ENCODE measurements at regions not wholly inside any gene's neighbourhood (a gene's known extent, or its start where the extent isn't known, plus 50 kb on each side); places are given as distances from the start of the nearest gene placed in this dataset.
"Not testable (repeated sequence)": the region's sequence is repeated elsewhere in the genome, so short reads cannot be mapped to it uniquely, and the experiment has no call there.

DNA sequence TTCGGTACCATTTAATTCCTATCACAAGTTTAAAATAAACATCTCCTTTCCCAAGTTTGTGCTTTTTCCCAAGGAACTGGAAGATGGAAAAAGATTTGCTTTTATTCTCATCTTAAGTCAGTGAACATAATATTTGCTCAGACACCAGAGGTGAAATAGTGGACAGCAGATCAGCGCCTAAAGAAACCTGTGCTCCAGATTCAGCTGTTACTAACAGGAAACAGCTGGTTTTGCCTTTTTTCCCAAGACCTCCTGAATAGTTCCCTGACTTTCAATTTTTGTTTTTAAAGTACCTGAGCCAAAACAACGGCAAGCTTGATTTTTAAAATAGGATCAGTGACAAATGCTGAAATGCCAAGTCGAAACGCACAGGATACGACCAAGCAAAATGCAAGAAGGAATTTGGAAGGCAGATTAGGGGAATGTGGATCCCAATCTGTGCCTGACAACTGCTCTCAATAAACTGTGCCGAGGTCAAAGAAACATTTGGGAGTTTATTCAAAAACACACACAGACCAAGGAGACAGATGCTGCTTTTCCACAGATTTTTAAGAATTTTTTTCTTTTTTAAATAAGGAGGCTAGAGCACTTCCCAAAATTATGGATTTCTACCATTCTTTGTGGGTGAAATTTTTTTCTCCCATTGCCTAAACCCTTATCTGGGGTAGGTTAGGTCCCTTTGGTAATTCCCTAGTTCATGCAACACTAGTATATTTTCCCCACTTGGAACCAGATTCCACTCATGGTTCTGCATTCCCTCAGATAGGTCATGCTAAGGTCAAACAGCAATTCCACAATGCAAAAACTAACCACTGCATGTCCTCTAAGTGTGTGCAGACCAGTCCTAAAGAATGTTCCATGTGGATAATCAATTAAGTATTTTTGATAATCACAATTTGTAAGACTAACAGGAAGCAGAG is 121.5 kb upstream of the PDE1A start (continued):
- TF ChIP-seq ZNF214 (tag by site-specific recombination; IDR thresholded peaks at IDR 0.05; ENCODE audit: borderline replicate concordance) (no peak), ZNF560 (tag by site-specific recombination; IDR thresholded peaks at IDR 0.05; ENCODE audit: borderline replicate concordance) (no peak), ZNF549 (tag by site-specific recombination; IDR thresholded peaks at IDR 0.05) (no peak), ZNF843 (tag by site-specific recombination; IDR thresholded peaks at IDR 0.05) (no peak), ZBTB48 (tag by site-specific recombination; IDR thresholded peaks at IDR 0.05) (no peak)
- TF ChIP-seq, protein P1, sequence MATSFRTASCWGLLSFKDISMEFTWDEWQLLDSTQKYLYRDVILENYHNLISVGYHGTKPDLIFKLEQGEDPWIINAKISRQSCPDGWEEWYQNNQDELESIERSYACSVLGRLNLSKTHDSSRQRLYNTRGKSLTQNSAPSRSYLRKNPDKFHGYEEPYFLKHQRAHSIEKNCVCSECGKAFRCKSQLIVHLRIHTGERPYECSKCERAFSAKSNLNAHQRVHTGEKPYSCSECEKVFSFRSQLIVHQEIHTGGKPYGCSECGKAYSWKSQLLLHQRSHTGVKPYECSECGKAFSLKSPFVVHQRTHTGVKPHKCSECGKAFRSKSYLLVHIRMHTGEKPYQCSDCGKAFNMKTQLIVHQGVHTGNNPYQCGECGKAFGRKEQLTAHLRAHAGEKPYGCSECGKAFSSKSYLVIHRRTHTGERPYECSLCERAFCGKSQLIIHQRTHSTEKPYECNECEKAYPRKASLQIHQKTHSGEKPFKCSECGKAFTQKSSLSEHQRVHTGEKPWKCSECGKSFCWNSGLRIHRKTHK (tag by site-specific recombination; IDR thresholded peaks at IDR 0.05) = no peak

DNA sequence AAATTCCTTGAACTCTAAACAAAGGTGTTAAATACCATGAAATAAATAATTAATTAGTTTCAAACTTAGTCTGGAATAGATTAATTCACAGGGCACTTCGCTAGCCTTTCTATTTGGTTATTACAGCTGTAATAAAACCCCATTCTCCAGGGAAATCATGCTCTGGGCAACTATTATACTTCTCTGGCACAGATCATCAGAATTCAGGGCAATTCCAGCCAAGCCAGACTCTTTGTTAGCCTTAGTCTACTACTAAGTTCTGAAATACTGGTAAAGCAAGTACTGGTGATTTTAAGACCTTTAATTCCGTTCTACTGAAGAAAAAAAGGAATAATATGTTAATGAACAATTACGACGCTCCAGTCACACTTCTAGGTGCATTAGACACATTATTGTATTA is 123.4 kb upstream of the PDE1A start:
- Histone ChIP-seq H3K9me3 (ENCODE audit: control insufficient read depth, insufficient read depth, low read depth, low read length) (no peaks in the 10 kb centered on the region), H3K4me3 (ENCODE audit: low read depth, low read length) (no peak overlapping the region), H3K36me3 (ENCODE audit: control insufficient read depth in 2 of 2, insufficient read depth in 1 of 2, low read length in 2 of 2) (no peaks in the 10 kb centered on the region), H3K27ac (ENCODE audit: extremely low read depth, low read depth, low read length) (no peak overlapping the region), H3K4me1 (ENCODE audit: control insufficient read depth, insufficient read depth, low read length) (0 out of 2 replicates have a peak, but pooled peaks cover 2% of the 10 kb centered on the region)
- ChIA-PET POLR2A (no interaction called here), CTCF (interaction anchor here (0.8 kb wide), 1 partner anchor 14 kb away, joined by 3 read pairs; no protein-coding TSS in a partner anchor)
- no peak for TF ChIP-seq ZNF560 (tag by site-specific recombination; IDR thresholded peaks at IDR 0.05; ENCODE audit: borderline replicate concordance)
- no peak for TF ChIP-seq ZIC2 (tag by site-specific recombination; IDR thresholded peaks at IDR 0.05)
- no peak for TF ChIP-seq ZNF221 (tag by site-specific recombination; IDR thresholded peaks at IDR 0.05; ENCODE audit: borderline replicate concordance)
- no peak for TF ChIP-seq ZNF558 (tag by site-specific recombination; IDR thresholded peaks at IDR 0.05)
- TF ChIP-seq, protein P2, sequence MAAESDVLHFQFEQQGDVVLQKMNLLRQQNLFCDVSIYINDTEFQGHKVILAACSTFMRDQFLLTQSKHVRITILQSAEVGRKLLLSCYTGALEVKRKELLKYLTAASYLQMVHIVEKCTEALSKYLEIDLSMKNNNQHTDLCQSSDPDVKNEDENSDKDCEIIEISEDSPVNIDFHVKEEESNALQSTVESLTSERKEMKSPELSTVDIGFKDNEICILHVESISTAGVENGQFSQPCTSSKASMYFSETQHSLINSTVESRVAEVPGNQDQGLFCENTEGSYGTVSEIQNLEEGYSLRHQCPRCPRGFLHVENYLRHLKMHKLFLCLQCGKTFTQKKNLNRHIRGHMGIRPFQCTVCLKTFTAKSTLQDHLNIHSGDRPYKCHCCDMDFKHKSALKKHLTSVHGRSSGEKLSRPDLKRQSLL (tag by site-specific recombination; IDR thresholded peaks at IDR 0.05) = no peak
- no peak for TF ChIP-seq ZNF521 (tag by site-specific recombination; IDR thresholded peaks at IDR 0.05)
- TF ChIP-seq, protein P3, sequence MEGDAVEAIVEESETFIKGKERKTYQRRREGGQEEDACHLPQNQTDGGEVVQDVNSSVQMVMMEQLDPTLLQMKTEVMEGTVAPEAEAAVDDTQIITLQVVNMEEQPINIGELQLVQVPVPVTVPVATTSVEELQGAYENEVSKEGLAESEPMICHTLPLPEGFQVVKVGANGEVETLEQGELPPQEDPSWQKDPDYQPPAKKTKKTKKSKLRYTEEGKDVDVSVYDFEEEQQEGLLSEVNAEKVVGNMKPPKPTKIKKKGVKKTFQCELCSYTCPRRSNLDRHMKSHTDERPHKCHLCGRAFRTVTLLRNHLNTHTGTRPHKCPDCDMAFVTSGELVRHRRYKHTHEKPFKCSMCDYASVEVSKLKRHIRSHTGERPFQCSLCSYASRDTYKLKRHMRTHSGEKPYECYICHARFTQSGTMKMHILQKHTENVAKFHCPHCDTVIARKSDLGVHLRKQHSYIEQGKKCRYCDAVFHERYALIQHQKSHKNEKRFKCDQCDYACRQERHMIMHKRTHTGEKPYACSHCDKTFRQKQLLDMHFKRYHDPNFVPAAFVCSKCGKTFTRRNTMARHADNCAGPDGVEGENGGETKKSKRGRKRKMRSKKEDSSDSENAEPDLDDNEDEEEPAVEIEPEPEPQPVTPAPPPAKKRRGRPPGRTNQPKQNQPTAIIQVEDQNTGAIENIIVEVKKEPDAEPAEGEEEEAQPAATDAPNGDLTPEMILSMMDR (tag by site-specific recombination; IDR thresholded peaks at IDR 0.05) = no peak
- TF ChIP-seq, protein P4, sequence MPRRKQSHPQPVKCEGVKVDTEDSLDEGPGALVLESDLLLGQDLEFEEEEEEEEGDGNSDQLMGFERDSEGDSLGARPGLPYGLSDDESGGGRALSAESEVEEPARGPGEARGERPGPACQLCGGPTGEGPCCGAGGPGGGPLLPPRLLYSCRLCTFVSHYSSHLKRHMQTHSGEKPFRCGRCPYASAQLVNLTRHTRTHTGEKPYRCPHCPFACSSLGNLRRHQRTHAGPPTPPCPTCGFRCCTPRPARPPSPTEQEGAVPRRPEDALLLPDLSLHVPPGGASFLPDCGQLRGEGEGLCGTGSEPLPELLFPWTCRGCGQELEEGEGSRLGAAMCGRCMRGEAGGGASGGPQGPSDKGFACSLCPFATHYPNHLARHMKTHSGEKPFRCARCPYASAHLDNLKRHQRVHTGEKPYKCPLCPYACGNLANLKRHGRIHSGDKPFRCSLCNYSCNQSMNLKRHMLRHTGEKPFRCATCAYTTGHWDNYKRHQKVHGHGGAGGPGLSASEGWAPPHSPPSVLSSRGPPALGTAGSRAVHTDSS (tag by site-specific recombination; IDR thresholded peaks at IDR 0.05) = no peak
- TF ChIP-seq ZFP37 (tag by site-specific recombination; IDR thresholded peaks at IDR 0.05) = no peak
- no peak for TF ChIP-seq ZNF510 (tag by site-specific recombination; IDR thresholded peaks at IDR 0.05; ENCODE audit: insufficient replicate concordance)
- TF ChIP-seq FEZF1 (tag by site-specific recombination; IDR thresholded peaks at IDR 0.05) = no peak
- TF ChIP-seq ZFHX2 (tag by site-specific recombination; conservative IDR thresholded peaks at IDR 0.05) = no peak
- no peak for TF ChIP-seq ZXDB (tag by site-specific recombination; IDR thresholded peaks at IDR 0.05)
- no peak for TF ChIP-seq ZNF202 (tag by site-specific recombination; IDR thresholded peaks at IDR 0.05; ENCODE audit: borderline replicate concordance)
- TF ChIP-seq ZNF776 (tag by site-specific recombination; IDR thresholded peaks at IDR 0.05; ENCODE audit: borderline replicate concordance) = no peak
- no peak for TF ChIP-seq ZNF37A (tag by site-specific recombination; IDR thresholded peaks at IDR 0.05)
- TF ChIP-seq, protein P5, sequence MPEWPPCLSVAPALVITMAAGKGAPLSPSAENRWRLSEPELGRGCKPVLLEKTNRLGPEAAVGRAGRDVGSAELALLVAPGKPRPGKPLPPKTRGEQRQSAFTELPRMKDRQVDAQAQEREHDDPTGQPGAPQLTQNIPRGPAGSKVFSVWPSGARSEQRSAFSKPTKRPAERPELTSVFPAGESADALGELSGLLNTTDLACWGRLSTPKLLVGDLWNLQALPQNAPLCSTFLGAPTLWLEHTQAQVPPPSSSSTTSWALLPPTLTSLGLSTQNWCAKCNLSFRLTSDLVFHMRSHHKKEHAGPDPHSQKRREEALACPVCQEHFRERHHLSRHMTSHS (tag by site-specific recombination; IDR thresholded peaks at IDR 0.05) = no peak

DNA sequence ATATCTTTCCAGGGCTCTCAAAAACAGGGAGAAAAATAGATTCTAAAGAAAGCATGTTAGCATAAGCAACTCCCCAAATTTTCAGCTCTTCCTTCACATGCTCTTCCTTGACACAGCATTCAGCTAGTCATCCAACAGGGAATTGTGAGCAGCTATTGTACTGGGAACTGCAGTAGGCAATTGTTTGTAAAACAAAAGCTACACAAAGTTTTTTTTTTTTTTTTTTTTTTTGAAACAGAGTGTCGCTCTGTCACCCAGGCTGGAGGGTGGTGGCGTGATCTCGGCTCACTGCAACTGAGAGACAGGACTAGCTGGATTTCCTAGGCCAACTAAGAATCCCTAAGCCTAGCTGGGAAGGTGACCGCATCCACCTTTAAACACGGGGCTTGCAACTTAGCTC is 125.4 kb upstream of the PDE1A start:
- ChIA-PET CTCF (interaction anchor here (0.6 kb wide), 1 partner anchor 597 kb away, joined by 5 read pairs; no protein-coding TSS in a partner anchor), POLR2A (interaction anchor here (0.6 kb wide), 1 partner anchor 1117 kb away, joined by 3 read pairs; no protein-coding TSS in a partner anchor)
- H3K36me3 ChIP-seq (ENCODE audit: control insufficient read depth in 2 of 2, insufficient read depth in 1 of 2, low read length in 2 of 2); H3K27ac ChIP-seq (ENCODE audit: extremely low read depth, low read depth, low read length); H3K4me3 ChIP-seq (ENCODE audit: low read depth, low read length); H3K4me1 ChIP-seq (ENCODE audit: control insufficient read depth, insufficient read depth, low read length); H3K9me3 ChIP-seq (ENCODE audit: control insufficient read depth, insufficient read depth, low read depth, low read length): not testable (repeated sequence)

DNA sequence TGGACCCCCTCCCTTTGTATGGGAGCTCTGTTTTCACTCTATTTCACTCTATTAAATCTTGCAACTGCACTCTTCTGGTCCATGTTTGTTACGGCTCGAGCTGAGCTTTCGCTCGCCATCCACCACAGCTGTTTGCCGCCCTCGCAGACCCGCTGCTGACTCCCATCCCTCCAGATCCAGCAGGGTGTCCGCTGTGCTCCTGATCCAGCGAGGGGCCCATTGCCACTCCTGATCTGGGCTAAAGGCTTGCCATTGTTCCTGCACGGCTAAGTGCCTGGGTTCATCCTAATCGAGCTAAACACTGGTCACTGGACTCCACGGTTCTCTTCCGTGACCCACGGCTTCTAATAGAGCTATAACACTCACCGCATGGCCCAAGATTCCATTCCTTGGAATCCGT is 125.9 kb upstream of the PDE1A start:
- CTCF ChIA-PET; H3K4me3 ChIP-seq (ENCODE audit: low read depth, low read length); H3K4me1 ChIP-seq (ENCODE audit: control insufficient read depth, insufficient read depth, low read length); H3K27ac ChIP-seq (ENCODE audit: extremely low read depth, low read depth, low read length); POLR2A ChIA-PET; H3K36me3 ChIP-seq (ENCODE audit: control insufficient read depth in 2 of 2, insufficient read depth in 1 of 2, low read length in 2 of 2); H3K9me3 ChIP-seq (ENCODE audit: control insufficient read depth, insufficient read depth, low read depth, low read length): not testable (repeated sequence)

All from HEK293 (cell line).